Femur (tissue), 1 donor: ENCODE measurements at regions not wholly inside any gene's neighbourhood (a gene's known extent, or its start where the extent isn't known, plus 50 kb on each side); places are given as distances from the start of the nearest gene placed in this dataset.

Experiments used
- DNase-seq: peaks from one replicate; pipeline ENCODE4 v3.0.0-alpha.2; 2017

DNA sequence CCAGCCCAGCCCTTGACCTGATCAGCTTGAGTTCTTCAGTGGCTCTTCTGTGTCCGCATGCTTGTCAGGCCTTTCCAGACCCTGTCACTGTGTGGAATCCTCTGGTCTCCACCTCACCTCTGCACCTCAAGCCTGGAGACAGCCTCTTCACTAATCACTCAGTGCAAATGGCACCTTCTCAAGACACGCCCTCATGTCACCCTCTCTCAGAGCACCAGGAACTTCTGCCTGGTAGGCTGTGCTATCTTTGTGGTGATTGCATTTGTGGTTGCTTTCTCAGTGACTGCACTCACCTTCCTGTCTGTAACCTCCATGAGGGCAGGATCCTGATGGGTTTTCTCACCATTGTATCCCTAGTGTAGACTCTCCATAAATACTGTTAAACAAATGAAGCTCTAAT lies 435.2 kb upstream of the CDH4 start:
- no peak for DNase-seq

DNA sequence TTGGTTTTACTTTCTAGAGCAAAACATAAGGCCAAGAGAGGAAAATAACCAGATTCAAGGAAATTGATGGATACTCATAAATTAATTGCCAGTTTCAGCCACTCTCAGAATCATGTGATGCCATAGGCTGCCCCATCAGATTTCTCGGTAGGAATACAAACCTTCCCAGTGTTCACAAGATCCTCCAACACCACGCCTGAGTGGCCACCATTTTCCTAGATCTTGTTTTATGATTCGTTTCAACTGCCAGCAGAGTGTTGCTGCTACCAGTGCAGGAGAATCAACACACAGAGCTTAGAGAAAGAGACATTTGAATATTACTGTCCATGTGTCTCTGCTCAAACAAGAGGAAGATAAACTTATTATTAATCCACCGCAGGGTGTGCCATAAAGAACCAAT lies 434.2 kb upstream of the CDH4 start:
- DNase-seq, result no peak

DNA sequence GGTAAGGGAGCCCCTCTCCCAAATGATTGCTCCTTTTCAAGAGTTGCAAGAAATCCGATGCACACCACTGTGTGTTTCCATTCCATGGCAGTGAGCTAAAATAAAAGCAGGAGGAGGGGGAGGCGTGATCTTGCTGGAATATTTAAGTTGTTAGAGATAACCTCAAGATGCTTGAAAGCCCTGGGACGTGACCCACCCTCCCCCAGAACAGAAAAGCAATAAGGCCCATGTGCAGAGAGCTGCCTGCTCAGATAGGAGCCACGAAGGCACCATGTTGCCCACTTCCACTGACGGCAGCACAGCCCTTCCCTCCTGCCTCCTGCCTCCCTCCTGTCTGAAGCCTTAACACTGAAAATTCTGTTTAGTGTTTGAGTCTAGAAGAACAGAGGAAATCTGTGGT lies 432.6 kb upstream of the CDH4 start:
- no peak for DNase-seq

DNA sequence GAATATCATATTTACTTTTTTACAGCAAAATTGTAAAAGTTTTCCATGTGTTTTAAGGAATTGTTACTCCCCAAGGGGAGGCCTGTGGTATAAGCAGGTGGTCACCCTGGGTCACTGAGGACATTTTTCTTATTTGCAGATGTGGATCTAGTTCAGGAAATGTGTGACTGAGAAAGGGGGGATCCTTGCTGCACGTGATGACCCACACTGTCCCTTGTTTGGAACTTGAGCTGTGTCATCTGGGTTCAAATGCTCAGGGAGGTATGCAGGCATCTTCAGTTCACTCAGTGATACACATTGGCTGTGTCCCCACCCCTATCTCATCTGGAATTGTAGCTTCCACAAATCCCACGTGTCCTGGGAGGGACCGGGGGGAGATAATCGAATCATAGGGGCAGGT lies 431.9 kb upstream of the CDH4 start:
- DNase-seq, result no peak

DNA sequence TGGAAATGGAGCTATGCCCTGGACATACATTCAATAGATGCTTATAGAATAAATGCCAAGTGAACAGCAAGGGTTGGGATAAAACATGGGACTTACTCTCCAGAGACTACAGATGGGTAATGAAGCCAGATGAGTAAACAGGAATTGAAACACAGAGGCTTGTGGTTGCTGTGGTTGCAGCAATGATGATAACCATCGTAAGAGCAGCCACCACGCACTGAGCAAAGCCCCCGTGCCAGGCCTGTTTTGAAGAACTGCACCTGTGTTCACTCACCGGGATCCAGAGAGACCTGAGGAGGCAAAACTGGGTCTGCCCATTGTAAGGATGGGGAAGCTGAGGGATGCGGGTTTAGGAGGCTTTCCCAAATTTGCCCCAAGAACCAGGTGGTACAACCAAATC lies 431.1 kb upstream of the CDH4 start:
- no peak for DNase-seq

DNA sequence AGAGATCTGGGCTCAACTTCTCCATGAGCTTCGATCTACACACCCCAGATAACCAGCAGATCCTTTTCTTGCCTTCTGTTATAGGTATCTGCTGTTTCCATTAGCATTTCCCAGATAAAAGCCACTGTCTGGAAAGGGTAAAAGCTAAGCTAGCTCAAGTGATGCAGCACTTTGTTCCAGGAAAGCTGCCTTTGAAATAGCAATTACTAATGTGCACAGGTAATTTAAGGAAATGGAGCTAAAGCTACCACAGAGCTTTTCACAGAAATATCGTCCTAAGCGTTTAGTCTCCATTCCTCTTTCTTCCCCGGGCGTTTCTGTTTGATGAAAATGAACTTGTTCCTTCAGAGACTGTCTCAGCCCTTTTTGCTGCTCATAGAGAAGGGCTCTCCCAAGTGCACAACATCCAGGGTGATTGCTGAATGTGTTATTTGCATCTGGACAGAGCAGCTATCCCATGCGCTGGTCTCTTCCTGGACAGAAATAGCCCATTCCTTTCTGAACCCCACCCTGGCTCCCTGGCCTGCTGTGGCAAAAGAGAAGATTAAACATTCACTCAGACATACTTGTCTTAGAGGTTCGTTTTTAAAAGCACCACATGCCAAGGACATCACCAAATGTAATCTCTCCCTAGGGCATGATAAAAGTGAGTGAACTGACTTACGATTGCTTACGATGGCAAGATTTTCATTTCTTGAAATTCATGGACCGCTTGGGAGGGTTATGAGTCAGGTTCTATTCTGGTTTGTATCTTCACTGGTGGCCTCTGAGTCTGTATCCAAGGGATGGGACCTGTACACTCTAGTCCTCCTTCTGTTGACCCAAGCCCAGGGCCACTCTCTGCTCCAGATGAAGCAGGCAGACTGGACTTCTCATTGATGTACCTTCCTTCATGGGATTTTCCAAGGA lies 429.1 kb upstream of the CDH4 start:
- DNase-seq, result no peak

DNA sequence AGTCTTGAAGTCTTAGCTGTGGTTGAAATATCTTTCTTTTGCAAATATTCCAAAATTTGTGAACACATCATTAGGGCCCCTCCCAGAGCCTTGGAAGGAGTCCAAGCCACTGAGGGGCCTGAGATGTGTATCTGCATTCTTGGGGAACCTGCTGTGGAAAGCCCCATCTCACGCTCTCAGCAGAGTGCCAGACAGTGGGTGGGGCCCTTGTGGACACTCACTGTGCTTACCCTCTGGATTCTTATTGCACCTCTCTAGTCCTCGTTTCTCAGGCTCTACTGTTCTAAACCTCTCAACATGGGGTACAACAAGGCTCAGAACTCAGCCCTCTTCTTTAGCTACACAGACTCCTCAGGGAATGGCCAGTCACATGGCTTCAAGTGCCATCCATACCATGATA lies 416.2 kb upstream of the CDH4 start:
- no peak for DNase-seq

DNA sequence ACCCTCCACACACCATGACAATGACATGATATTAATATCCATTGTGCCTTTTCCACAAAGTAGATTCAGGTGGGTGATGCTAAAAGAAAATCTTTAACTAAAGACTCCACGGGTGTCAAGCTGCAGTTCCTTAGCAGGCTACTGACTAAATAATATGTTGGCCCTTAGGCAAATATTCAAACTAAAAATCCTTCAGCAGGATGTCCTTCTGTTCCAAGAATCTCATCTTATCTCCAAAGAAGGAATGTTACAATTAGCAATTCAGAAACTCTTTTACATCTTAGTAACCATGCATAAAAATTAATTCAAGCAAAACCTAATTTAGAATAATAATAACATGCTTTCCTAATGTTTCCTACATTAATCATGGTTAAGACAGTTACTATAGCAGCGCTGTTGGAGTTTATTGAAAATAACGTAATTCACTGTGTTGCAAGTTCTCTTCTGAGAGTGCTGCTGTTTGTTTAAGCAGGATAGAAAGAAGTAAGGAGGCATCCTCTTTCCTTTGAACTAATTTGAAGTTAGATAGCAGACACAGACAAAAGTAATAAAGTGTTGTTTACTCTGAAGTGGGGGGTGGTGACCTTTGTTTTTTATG lies 414.8 kb upstream of the CDH4 start:
- no peak for DNase-seq

DNA sequence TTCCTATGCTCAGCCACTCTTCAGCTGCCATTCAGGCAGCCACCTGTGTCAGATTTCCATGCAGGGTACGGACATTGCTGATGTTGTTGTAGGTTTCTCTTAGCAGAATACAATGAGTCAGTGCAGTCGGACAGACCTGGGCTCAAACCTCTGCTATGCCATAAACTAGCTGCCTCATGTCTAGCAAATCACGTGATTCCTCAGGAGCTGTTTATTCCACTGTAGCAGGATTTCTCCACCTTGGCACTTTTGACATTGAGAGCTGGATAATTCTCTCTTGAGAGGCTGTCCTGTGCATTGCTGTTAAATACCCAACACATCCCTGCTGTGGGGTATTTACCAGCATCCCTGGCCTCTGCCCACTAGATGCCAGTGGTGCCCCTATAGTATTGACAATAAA lies 413.8 kb upstream of the CDH4 start:
- DNase-seq, result no peak

DNA sequence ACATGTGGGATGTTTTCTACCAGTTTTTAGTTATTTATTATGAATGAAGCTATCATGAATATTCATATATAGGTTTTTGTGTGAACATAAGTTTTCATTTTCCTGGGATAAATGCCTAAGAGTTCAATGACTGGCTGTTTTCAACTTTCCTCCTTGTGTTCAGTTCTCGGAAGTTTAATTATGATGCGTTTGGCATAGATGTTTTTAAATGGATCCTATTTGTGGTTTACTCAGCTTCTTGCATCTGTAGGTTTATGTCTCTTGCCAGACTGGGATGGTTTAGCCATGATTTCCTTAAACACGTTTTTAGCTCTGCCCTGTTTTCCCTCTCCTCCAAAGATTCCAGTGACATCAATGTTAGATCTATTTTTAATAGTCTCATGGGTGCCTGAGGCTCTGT lies 411.1 kb upstream of the CDH4 start:
- no peak for DNase-seq

DNA sequence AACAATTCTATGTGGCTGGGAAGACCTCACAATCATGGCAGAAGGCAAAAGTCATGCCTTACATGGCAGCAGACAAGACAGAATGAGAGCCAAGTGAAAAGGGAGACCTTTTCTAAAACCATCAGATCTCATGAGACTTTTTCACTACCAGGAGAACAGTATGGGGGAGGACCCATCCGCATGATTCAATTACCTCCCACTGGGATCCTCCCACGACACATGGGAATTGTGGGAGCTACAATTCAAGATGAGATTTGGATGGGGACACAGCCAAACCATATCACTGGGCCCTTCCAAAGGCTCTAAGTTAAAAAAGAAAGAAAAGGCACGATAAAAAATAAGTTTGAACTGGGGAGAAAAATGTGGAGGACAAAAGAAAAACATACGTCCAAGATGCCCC lies 406.9 kb upstream of the CDH4 start:
- no peak for DNase-seq

DNA sequence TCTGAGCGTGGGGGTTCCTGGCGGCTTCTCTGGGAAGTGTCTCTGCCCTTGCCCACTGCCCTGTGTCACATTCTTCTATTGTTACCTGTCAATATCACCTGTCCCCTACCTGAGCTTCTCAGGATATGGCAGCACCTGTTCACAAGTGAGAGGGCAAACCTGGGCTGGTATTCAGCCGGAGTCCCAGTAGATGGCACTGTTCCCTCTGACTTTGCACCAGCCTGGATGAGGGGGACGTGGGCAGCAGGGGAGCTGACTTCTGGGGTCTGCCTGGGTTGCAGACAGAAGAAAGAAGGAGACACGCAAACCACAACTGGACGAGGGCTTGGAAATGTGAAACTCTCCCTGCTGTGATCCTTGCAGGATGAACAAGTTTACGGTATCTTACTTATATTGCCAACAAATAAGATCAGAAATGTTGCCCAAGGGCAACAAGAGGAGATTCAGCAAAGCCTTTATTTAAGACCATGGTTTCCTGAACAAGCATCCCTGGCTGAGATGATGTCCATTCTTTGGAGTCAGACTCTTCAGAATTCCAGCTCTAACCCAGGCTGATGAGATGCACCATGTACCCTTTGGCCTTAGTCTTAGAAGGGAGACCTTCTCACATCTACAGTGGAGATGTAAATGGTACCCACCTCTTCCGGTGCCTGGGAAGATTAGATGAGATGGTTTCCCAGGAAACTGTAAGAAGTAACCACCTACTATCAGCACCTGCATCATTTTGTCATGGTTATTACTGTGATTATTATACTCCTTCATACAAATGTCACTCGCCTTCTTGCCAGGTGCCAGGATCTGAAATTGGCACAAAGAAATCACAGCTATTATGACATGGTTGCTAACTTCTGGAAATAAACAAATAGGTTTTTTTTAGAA lies 400.0 kb upstream of the CDH4 start:
- DNase-seq, result no peak

DNA sequence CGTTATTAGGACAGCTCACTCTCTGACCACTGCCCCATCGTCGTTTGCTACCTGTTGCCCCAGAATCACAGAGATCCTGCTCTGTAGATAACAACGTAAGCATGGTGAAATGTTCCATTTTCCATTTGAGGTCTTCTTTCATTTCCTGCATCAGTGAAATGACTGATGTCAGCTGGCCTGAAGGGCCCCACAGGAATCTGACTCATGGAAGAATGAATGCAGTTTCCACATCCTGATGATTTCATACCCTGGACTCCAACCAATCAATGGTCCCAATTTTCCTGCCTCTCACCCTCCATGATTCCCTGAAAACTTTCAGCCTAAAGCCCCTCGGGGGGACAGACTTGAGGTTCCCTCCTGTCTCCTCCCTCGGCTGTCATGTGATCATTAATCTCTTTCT lies 394.4 kb upstream of the CDH4 start:
- DNase-seq, result no peak

DNA sequence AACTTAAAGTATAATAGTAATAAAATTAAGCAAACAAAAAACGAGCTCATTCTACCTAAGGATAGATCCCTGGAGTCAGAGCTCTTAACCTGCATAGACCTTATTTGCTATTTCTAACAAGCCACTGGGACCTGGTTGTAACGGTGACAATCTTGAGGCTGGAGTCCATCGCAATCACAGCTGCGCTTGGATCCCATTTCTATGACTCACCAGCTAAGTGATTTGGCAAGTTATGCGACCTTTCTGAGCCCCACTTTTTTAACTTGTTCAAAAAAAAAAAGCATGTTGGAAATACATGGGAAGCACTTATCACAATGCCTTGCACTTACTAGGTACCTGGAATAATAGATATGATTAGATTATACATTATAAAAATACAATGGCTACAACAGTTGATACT lies 389.5 kb upstream of the CDH4 start:
- DNase-seq, result no peak

DNA sequence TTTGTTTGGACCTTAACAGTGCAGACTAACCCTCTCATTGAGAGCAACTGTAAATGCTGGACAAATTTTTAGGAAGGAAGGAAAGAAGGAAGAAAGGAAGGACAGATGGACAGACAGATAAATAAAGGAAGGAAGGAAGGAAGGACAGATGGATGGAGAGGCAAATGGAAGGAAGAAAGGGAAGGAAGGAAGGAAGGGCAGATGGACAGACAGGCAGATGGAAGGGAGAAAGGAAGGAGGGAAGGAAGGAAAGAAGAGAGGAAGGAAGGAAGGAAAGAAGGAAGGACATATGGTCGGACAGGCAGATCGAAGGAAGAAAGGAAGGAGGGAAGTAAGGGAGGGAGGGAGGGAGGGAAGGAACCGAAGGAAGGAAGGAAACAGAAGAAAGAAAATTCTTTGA lies 388.5 kb upstream of the CDH4 start:
- DNase-seq, result no peak

DNA sequence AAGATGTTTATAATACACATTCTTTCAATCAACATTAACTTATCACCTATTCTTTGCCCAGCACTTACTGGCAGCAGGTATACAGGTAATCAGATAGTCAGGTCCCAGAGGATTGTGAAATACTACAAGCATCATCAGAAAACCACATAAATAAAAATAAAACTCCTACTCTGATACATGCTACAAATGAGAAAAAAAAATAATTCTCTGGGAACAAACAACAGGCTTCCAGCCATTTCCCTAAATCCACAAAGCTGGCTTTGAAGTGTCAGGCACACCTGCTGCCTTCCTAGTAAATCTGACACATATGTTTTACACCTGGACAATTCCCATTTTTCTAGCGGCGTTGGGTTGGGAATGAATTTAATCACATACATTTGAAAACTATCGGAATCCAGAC lies 384.5 kb upstream of the CDH4 start:
- DNase-seq, result no peak

DNA sequence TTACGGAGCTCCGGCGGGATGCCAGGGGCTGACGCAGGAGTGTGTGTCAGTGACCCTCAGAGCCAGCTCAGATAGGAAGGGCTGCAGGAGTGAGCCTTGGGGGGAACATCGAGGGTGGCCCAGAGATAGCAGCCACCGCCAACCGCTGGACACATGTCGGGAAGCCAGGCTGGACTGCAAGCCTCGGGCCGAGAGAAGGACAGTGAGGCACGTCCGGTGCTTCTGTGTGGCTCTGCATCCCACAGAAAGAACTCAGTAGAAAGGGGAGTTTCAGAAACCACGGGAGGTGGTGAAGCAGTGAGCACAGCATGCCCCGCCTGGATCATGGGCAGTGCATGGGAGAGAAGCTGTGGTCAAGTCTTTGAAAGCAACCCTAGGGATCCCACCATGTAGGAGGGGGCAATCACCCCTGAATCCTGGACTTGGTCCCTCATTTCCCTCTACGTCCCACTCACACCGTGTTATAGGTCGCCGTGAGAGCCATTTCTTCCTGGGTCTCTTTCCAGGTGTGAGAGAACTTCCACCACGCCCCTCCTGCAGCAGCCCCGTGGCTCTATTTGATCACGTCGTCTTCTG lies 383.7 kb upstream of the CDH4 start:
- DNase-seq, result no peak

DNA sequence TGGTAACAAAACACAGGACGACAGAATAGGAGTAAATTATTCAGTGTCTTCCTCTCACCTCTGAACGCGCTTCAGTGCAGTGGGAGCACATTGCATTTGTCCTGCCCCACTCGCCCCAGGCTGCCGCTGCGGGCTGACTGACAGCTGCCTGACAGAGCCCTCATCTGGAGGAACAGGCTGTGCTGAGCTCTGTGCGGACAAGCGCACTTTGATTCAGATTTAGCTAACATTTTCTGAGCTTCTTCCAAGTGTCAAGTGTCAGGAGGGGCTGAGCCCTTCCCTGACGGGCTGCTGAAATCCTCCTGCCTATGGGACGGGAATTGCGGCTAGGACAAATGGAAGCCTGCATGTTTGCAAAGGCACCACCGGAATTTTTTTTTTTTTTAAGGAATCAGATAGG lies 383.0 kb upstream of the CDH4 start:
- DNase-seq, result no peak

DNA sequence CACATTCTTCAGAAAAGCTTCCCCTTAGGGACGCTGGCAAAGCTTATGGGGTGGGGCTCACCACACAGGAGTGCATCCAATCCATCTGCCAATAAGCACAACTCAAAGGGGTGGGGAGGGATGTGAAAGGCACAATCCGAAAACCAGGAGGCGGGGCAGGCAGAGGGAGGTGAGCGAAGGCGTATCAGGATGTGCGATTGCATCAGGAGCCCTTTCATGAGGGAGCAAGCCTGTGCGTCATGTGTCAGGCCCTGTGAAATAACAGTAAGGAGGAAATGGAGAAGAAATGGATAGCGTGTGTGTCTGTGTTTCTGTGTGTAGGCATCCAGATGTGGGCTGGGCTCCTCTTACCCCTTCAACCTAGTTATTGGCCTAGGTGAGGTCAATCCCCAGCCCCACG lies 382.4 kb upstream of the CDH4 start:
- DNase-seq, result no peak

DNA sequence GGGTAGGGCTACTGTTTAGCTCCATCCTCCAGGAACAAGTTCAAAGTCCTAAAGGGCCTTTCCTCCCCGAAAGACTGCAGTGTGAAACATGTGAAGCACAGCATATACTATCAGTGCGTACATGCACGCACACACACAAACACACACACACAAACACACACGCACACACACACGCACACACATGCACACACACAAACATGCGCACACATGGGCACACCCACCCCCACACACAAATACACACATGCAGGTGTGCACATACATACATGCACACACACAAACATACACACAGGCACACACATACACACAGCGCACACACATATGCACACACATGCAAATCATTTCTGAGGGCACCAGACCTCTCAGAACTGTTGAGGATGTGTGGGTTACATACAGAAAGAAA lies 382.0 kb upstream of the CDH4 start:
- DNase-seq, result no peak

DNA sequence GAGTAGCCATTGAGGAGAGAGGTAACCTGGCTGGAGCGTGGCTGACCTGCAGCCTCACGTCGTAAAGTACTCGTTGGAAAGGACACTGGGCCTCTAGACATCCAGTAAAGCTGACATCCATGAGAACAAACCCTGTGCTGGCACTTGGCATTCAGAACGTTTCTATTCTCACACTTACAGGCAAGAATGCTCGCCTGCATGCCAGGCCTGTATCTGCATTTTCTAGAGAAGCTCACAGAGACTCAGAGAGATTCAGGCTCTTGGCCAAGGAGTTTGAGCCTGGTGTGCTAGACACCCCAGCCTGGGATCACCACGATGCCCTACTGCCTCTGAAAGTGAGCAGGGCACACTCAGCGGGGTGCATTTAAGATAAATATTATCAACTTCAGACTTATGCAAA lies 379.8 kb upstream of the CDH4 start:
- DNase-seq, result no peak

DNA sequence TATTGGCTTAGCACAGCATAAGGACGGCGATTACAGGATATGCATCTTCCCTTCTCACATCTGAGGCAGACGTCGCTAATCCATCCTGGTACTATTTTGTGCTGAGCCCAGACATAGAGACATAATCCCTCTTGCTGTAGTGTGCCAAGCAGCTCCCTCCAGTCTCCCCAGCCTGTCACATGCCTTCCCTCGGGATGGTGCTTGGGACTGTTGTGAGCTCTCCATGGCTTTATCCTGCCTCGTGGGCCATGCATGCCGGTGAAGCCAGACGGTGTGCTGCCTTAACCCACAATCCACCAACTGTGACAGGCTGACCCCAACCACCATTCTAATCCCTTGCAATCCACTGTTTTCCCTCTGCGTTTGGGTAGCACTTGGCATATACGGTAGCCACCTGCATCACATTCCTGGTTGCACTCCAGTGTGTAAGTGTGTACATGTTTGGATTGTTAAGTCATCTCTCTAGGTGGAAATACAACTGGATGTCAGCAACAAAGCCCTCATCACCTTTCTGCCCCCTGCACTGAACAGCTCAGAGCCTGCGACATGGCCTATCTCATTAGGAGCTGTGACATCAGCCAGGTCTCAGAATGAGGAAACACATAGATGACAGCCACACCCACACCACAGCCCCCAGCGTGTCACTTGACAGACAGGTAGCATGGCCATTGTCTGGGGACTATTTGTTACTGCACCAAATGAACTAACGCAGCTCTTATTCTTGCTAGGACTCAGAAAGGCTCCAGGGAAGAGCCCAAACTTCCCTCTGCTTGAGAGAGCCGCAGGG lies 374.8 kb upstream of the CDH4 start:
- DNase-seq, result no peak

DNA sequence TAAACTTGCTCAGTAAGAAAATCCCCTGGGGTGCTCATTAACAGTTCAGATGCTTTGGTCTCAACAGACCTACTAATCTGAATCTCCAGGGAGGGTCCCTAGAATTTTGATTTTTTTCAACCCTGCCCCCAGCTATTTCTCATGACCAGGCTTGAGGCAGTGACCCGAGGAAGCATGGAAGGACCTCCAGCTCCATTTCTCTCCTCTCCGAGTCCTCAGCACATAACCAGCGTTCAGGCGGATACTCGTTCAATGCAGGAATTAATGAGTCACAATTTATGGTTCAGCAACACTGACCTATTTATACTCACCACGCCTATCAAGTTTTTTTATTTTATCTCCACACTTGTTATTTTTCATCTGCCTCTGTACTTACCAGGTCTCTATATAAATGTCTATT lies 369.2 kb upstream of the CDH4 start:
- no peak for DNase-seq
